K562 (cell line): ENCODE measurements at regions not wholly inside any gene's neighbourhood (a gene's known extent, or its start where the extent isn't known, plus 50 kb on each side); places are given as distances from the start of the nearest gene placed in this dataset.
"Not testable (repeated sequence)": the region's sequence is repeated elsewhere in the genome, so short reads cannot be mapped to it uniquely, and the experiment has no call there.

Experiments used
- ARID3A ChIP-seq: IDR thresholded peaks from 2 replicates; pipeline ENCODE4 v1.6.1; 2012; ENCODE audit warnings: low read depth, low read length, improper control_type of control experiment, borderline replicate concordance
- CEBPZ ChIP-seq: fragments of 150-350 bp; IDR thresholded peaks from 2 replicates; pipeline ENCODE4 v1.6.1; 2014; ENCODE audit warnings: low read depth, mild to moderate bottlenecking, low read length, borderline replicate concordance
- CHD4 ChIP-seq: fragments of 200-600 bp; sonication (generic); IDR thresholded peaks from 3 replicates; pipeline ENCODE4 v1.6.1; 2012; ENCODE audit warnings: low read depth, mild to moderate bottlenecking, mixed read lengths, low read length, inconsistent platforms; ENCODE audit not compliant: insufficient read depth, insufficient replicate concordance, poor library complexity, severe bottlenecking
- CREB1 ChIP-seq, 2 experiments: sonication (generic) in 1 of 2; formaldehyde crosslinking in 1 of 2; IDR thresholded peaks; 2 replicates each; pipeline versions ENCODE4 v1.6.1 to v1.8.0; 2012 to 2022; ENCODE audit warnings: inconsistent platforms in 1 of 2, mild to moderate bottlenecking in 1 of 2, missing genetic modification reagents in 1 of 2, moderate library complexity in 1 of 2
- ELF1 ChIP-seq: fragments of 200-800 bp; sonication (Bioruptor generic); IDR thresholded peaks from 2 replicates; pipeline ENCODE4 v1.6.1; 2016; ENCODE audit warnings: missing genetic modification characterization, missing compliant biosample characterization
- ELF4 ChIP-seq: fragments of 450-650 bp; formaldehyde crosslinking; IDR thresholded peaks from 2 replicates; pipeline ENCODE4 v1.4.0; 2022; ENCODE audit warnings: missing genetic modification characterization
- FOSL1 ChIP-seq: fragments of 200-800 bp; sonication (Bioruptor generic); conservative IDR thresholded peaks from 2 replicates; pipeline ENCODE4 v1.6.1; 2016; ENCODE audit warnings: missing genetic modification characterization, missing compliant biosample characterization
- HCFC1 ChIP-seq: IDR thresholded peaks from 2 replicates; pipeline ENCODE4 v1.6.1; 2012; ENCODE audit warnings: low read depth, low read length, improper control_type of control experiment
- MAFK ChIP-seq: IDR thresholded peaks from 2 replicates; pipeline ENCODE4 v1.6.1; 2011; ENCODE audit warnings: low read length, improper control_type of control experiment
- POLR2A ChIP-seq: fragments of 450-650 bp; conservative IDR thresholded peaks from 2 replicates; pipeline ENCODE4 v1.6.1; 2016
- TEAD1 ChIP-seq, 2 experiments: fragments of 450-650 bp in 1 of 2; sonication (generic) in 1 of 2; formaldehyde crosslinking; IDR thresholded peaks; 2 replicates each; pipeline versions ENCODE4 v1.4.0 to v1.8.0; 2020 to 2022; ENCODE audit warnings: mild to moderate bottlenecking in 2 of 2, missing genetic modification reagents in 1 of 2
- ZNF174 ChIP-seq: fragments of 250-450 bp; sonication (Bioruptor Pico); IDR thresholded peaks from 2 replicates; pipeline ENCODE4 v1.4.0; 2020; ENCODE audit warnings: mild to moderate bottlenecking
- ZSCAN29 ChIP-seq: fragments of 450-650 bp; IDR thresholded peaks from 2 replicates; pipeline ENCODE4 v1.6.1; 2017

GRCh38 chr12:31174293-31174692, 100.6 kb downstream of the DDX11 start:
- not testable (repeated sequence) for TF ChIP-seq FOSL1 (tag); MAFK; HCFC1; ELF1 (tag); CREB1 (IDR thresholded peaks at IDR 0.05); CREB1 (CRISPR knock-in tag; IDR thresholded peaks at IDR 0.05); ELF4 (CRISPR knock-in tag); CEBPZ; ZSCAN29; ARID3A; CHD4; ZNF174; TEAD1 (CRISPR knock-in tag; IDR thresholded peaks at IDR 0.05); POLR2A
